IPS DF 19.7 (cell line): ENCODE measurements at regions not wholly inside any gene's neighbourhood (a gene's known extent, or its start where the extent isn't known, plus 50 kb on each side); places are given as distances from the start of the nearest gene placed in this dataset.

Experiments used
- DNase-seq: peaks from one replicate; pipeline ENCODE4 v3.0.0-alpha.2; 2013; ENCODE audit warnings: low read depth, low spot score

- no peak for DNase-seq
Observed at GRCh38 chr3:150097588-150097890, 126.8 kb upstream of the PFN2 start.

DNA sequence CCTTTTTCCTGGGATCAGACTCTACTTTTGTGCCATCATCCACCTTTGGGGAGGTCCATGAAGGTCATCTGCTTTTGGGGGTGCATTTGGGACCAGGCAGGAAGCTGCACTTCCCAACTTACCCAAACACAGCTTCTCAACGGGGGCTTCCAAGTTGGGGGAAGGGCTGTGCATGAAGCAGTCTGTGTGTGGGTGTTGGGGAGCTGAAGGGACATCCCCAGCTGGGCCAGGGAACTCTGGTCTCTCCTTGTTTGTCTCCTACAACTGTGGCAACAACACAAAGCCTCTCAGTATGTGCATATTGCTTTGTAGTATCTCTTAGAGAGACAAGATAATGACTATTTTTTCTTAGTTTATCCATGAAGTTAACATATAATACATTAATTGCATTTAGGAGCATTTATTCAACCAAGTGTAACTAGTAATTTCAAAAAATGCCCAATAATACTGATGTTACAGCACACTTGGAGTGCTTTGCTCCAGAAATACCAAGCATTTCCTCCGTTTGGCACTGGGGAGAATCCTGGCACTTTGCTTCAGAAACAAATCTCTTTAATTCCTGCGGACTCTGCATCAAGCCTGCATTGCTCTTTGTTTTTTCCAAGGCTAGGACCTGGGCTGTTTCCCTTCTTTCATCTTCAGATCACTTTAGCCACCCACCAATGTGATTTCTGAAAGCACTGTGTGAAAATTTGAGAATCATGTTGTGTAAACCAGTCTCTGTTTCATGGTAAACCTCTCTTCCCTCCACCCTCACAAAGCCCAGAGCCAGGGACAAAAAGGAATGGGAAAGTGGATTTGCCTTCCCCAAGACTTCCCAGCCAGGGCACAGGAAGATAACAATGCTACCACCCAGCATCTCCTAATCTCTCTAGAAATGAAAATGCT is 126.2 kb upstream of the PFN2 start:
- DNase-seq, result no peak

DNA sequence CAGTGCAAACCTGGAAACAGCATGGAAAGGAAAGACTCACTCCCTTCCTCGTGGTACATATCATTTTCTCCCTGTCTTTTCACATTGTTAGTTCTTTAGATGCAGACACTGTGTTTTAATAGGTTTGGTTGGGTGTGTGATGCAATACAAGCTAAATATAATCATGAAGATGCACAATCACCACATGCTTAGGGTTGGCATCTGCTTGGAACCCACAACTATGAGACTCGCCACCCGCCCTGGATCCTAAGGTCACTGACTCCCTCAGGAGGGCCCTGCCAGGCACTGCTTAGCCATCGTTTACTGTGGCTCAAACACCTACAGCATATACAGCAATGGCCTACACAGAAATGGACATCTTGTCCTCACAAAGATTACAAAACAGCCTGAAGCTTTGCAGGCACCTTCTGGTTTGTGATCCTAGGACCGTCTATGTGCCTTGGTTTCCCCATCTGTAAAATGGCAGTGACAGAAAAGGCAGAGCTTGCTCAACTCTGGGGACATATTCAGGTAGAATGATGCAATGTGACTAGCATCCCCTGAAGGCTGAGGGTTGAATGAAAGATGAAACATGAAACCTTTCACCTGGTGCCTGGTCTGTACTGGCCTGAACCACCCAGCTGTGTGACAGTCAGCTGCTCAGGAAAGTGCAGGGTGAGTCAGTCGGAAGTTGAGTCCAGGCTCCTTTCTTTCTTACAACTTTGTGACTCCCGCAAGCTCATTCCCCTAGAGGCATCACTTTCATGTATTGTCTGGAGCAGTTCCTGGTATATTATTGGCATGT is 123.6 kb upstream of the PFN2 start:
- no peak for DNase-seq

DNA sequence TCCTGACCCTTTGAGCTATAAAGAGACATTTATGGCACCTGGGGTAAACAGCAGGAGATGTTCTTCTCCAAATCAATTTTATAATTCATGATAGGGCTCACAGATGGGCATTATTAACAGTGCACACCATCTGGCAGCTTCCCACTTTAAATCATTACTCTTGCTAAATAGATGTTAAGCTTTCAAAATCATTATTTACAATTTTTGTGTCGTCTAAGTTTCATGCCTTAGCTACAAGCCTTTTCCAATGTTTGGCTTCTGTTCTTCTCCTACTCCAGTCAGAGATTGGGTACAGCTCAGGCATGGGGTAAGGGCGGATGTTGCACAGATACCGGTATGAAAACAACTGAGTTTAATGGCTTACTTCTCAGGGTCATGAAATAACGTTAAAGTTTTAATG is 120.9 kb upstream of the PFN2 start:
- DNase-seq, result no peak

DNA sequence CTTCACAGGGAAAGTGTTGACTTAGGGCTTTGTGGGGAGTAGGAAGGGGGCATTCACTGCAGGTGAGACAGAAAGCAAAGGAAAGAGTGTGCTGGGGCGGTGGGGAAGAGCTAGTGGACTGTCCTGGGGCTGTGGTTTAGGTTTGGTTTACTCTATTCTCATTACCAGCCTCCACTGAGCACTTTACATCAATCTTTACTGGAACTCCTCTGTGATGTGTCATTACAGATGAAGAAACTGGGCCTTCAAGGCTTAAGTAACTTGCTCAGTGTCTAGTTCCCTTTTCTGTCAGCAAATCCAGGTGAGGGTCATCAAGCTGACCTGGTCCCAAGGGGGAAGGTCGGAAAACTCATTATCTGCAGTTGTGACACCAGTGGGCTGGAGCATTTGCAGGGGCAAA is 120.2 kb upstream of the PFN2 start:
- DNase-seq, result no peak

DNA sequence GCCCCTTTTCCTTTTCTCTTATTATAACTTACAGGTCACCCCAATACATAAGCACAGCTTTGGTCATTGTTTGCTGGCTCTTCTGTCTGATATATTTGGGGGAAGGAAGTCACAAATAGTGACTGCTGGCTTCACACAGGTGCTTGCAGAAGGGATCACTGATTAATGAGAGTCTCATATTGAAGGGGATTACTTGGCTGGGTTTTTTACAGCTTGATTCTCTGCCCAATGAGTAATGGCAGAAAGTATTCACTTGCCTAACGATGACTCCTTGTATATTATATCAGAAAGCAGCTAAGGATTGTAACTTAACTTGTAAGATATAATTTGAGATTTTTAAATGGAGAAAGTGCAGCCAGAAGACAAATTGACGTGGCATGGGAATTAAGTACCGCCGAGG is 119.3 kb upstream of the PFN2 start:
- DNase-seq, result no peak

- no peak for DNase-seq
Observed at GRCh38 chr3:150084128-150084527, 113.4 kb upstream of the PFN2 start.

DNA sequence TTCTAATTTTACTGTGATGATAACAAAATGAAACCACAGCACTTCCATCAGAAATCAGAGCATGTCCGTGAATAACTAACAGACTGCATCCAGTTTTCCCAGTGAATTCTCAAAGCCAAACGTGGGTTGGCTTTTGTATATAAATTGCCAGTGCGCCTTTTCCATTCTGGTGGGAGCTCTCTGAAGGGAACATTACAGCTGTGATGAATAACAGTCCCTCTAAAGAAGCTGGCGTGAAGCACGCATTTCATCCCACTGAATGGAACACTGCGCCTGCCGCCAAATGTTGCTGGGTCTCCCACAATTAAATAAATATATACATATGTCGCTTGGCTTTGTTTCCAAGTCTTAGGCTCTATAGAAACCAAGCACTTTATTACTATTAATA is 113.0 kb upstream of the PFN2 start:
- DNase-seq, result no peak

DNA sequence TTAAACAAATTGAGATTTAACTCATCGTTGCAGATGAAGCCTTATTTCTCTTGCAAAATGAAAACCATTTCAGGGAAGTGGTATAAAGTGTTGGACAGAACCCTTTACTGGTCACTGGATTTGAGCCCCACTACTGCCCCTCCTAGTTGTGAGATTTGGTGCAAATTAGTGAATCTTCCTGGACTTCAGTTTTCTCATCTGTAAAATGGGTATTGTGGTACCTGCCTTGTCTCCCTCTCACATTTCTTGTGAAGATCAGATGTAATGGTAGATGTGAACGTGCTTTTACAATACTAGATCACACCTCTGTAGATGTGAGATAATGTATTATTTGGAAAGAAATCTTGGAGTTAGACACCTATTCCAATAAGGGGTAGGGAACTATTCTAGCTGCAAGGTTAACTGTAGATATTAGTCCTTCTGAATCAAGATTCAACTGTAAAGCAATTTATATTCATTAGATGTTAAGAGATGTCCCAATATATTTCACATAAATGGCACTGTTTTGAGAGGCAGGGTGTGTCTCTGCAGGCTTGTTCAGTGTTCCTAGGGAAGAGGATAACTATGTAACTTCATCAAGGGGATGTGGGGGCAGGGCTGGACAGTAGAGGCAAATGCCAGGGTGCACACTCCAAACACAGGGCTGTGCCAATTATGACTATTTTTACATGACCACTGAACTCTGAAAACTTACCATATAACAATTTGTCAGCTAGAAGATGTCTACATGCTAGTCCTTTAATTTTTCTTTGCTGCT is 112.4 kb upstream of the PFN2 start:
- no peak for DNase-seq

DNA sequence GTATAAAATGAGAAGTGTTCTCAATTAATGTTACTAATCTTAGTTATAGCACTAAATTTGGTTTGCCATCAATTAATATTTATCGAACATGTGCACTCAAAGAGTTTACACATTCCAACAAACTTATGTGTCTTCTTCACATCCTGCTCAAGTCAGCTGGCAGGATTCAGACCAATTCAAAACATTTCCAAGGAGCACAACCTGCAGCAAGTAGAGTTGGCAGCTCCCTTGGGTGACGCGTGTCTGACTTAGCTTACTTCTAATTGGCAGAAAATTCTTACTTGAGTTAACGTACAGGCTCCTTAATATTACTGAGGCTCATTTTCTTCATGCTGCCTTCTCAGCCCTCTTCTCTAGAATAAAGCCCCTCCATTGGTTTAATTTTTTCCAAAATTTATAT is 110.4 kb upstream of the PFN2 start:
- no peak for DNase-seq

DNA sequence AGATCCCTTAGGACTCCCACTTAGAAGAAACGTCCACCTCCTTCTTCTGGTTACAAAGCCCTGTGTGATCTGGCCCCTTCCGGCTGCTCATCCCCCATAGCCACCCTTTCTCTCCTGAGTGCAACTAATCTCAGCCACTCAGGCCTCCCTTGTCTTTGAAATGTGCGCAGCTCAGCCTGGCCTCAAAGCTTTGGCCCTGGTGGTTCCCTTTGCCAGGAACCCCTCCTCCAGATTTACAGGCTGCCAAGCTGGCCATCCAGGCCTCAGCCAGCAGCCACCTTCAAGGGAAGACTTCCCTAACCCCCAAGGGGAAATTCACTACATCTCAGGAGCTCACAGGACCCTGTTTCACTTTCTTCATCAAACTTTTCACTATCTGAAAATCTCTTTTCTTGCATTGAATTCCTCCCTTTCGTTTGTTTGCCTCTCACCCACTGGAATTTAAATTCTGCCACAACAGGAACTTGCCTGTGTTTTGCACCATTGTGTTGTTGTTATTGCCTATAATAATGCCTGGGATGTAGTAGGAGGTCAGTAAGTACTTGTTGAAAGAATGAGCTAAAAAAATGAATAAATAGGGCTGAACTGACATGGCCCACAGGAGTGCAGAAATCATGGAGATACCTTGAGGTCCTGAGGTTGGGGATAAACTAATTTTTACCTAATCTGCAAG is 109.5 kb upstream of the PFN2 start:
- DNase-seq, result no peak

DNA sequence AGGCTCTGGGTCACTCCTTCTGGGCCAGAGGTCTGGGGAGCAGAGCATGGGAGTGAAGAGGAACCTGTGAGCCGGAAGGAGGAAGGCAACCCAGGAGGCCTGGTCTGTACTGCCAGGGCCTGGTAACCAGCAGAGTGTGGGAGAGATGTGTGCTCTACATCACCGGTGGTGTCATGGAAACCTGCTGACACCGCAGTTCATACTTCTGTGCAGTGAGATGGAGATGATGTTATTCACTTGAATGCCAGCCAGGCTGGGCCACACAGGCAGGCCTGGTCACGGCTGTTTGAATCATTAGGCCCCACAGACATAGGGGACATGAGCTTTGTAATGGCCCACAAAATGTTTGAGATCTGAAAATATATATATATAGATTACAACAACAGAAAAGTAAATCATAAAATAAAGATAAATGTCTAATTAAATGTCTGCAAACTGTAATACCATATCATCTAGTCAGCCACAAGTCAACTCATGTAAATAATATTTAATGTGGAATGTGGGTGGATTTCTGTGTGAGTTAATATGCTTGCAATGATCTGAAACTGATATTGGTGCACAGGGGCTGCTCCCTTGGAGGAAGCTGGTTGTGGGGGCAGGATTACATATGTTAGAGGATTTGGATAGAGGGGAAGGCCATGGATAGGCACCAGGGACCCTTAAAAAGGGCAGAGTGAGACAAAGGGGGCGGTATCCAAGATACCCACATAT is 108.5 kb upstream of the PFN2 start:
- DNase-seq, result no peak

GRCh38 chr3:150077581-150078247 is 107.0 kb upstream of the PFN2 start:
- no peak for DNase-seq

- no peak for DNase-seq
Observed at GRCh38 chr3:150077107-150077506, 106.4 kb upstream of the PFN2 start.

- DNase-seq, result no peak
Observed at GRCh38 chr3:150076443-150076842, 105.7 kb upstream of the PFN2 start.

- no peak for DNase-seq
Observed at GRCh38 chr3:150075417-150075865, 104.7 kb upstream of the PFN2 start.

- DNase-seq, result no peak
Observed at GRCh38 chr3:150074697-150075416, 104.2 kb upstream of the PFN2 start.

DNA sequence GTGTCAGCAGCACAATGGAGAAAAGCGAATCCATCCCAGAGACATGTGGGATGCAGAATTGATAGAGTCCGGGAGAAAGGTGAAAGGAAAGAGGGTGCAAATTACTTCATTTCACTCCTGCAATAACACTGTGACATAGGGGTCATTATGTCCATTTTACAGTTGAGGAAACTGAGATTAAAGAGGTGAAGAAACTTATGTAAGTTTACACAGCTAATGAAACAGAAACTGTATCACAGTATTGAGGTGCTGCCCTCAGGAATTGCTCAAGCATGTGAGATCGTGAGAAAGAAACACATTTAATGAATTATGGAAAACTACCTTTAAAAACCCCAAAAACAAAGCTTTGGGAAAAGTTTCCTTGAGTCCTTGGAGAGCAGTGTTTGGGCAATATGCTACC is 103.6 kb upstream of the PFN2 start:
- no peak for DNase-seq

DNA sequence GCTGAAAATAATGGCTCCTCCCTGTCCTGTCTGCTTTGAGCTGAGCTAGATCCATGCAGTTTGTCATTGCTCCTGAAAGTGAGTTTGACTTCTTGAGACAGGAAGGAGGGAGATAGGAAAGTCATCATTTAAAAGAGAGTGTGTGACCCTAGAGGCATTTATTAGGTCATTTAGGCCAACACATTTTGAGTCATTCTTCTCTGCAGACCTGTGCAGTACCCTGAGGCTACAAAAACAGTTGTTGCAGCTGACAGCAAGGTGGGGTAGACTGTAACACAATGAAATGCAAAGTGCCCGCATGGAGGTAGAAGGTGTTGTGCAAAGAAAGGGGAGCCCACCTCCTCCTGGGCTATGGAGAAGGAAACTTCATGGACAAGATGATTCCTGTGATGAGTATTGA is 102.8 kb upstream of the PFN2 start:
- DNase-seq, result no peak

DNA sequence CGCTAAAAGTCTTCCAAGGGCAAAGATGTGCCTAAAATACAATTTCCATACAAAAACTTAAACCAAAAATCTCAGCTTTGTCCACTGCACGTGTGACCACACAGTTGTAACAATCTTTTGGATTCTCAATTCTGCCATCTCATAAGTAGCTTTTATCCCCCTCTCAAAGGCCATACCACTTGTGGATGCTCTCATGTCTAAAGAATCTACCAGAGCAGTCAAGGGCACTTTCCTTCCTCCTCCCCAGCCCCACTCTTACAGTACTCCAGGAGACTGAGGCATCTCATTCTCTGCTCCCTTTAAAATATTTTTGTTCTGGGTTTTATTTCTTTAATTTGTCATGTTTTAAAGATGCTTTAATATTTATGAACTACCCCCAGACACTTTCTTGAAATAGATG is 102.3 kb upstream of the PFN2 start:
- DNase-seq, result no peak
